PC-9 (cell line): ENCODE measurements at regions not wholly inside any gene's neighbourhood (a gene's known extent, or its start where the extent isn't known, plus 50 kb on each side); places are given as distances from the start of the nearest gene placed in this dataset.
A peak's percentile ranks its signal among the peaks of the same experiment; 100 is the strongest.

Experiments
- BruUV-seq: library from RNA; stranded (reverse); fragments of 400-500 nt; replicated peaks from 2 replicates; lab custom pipeline; 2021; lab: Mats Ljungman, UMichigan
- CTCF ChIA-PET: fragments of 300-600 bp; sonication (Branson Sonifier 250); formaldehyde crosslinking; loops from one replicate; lab custom pipeline; 2022; ENCODE audit warnings: antibody characterized with exemption; lab: Charles Lee
- POLR2A ChIA-PET: fragments of 300-600 bp; sonication (Branson Sonifier 250); formaldehyde crosslinking; loops from one replicate; lab custom pipeline; 2022; ENCODE audit warnings: antibody characterized with exemption; ENCODE audit not compliant: unreplicated experiment; lab: Charles Lee
- DNase-seq, 2 experiments: peaks; one replicate each; pipeline versions ENCODE4 v3.0.0 to v3.0.0-alpha.2; 2015 to 2022; ENCODE audit warnings: mixed read lengths in 1 of 2
- H2AFZ ChIP-seq: fragments of 200-600 bp; sonication (generic); 2 replicates; pipeline ENCODE4 v1.8.1; 2017; ENCODE audit warnings: antibody characterized with exemption
- H3F3A ChIP-seq: fragments of 200-600 bp; sonication (generic); 2 replicates; pipeline ENCODE4 v1.8.1; 2017; ENCODE audit warnings: antibody characterized with exemption, mild to moderate bottlenecking, low read depth; ENCODE audit not compliant: insufficient read depth
- H3K27ac ChIP-seq: fragments of 200-600 bp; sonication (generic); 2 replicates; pipeline ENCODE4 v1.6.1; 2016; ENCODE audit warnings: mixed run types
- H3K27me3 ChIP-seq: fragments of 200-600 bp; sonication (generic); 2 replicates; pipeline ENCODE4 v1.6.1; 2016; ENCODE audit warnings: low read depth, mixed run types; ENCODE audit not compliant: insufficient read depth
- H3K36me3 ChIP-seq: fragments of 200-600 bp; sonication (generic); 2 replicates; pipeline ENCODE4 v1.6.1; 2016; ENCODE audit warnings: low read depth, mixed run types
- H3K4me1 ChIP-seq: fragments of 200-600 bp; sonication (generic); replicated peaks from 2 replicates; pipeline ENCODE4 v1.6.1; 2016; ENCODE audit warnings: mixed run types; ENCODE audit not compliant: insufficient read depth
- H3K4me2 ChIP-seq: fragments of 200-600 bp; sonication (generic); 2 replicates; pipeline ENCODE4 v1.6.1; 2017; ENCODE audit warnings: mixed run types
- H3K4me3 ChIP-seq: fragments of 200-600 bp; sonication (generic); 2 replicates; pipeline ENCODE4 v1.6.1; 2016; ENCODE audit warnings: mixed run types
- H3K79me2 ChIP-seq: fragments of 200-600 bp; sonication (generic); 2 replicates; pipeline ENCODE4 v1.6.1; 2017; ENCODE audit warnings: low read depth, mixed run types
- H3K9me2 ChIP-seq: fragments of 200-600 bp; sonication (generic); 2 replicates; pipeline ENCODE4 v1.8.1; 2017; ENCODE audit warnings: mild to moderate bottlenecking; ENCODE audit not compliant: insufficient read depth
- H3K9me3 ChIP-seq: fragments of 200-600 bp; sonication (generic); 2 replicates; pipeline ENCODE4 v1.8.1; 2016; ENCODE audit warnings: low read depth; ENCODE audit not compliant: insufficient read depth
- H4K20me1 ChIP-seq: fragments of 200-600 bp; sonication (generic); 2 replicates; pipeline ENCODE4 v1.8.1; 2017; ENCODE audit not compliant: insufficient read depth
- CTCF ChIP-seq: fragments of 200-600 bp; sonication (generic); conservative IDR thresholded peaks from 2 replicates; pipeline ENCODE4 v1.6.1; 2017; ENCODE audit warnings: mixed run types, antibody characterized with exemption, mild to moderate bottlenecking, moderate library complexity
- EZH2 ChIP-seq: fragments of 200-600 bp; sonication (generic); IDR thresholded peaks from 2 replicates; pipeline ENCODE4 v1.8.0; 2017; ENCODE audit warnings: antibody characterized with exemption, low read depth
- intact Hi-C: fragments of 100-400 bp; cut with micrococcal nuclease; formaldehyde crosslinking; loops from one replicate; pipeline ENCODE4 v1.10.0; 2022; ENCODE audit not compliant: unreplicated experiment

GRCh38 chr5:93320920-93321445, 260.0 kb downstream of the NR2F1-AS1 start:
- peak in 1 of 2 experiments; percentile 26 for DNase-seq
- no peak overlapping the region for H3K4me3 ChIP-seq
- no peak overlapping the region for H2AFZ ChIP-seq
- H3K4me1 ChIP-seq, result no peaks in the 10 kb centered on the region
- H3K36me3 ChIP-seq, result no peaks in the 10 kb centered on the region
- no peak overlapping the region for H3K27ac ChIP-seq
- H3K79me2 ChIP-seq, result no peaks in the 10 kb centered on the region
- no TSS peak for BruUV-seq
- no peaks in the 10 kb centered on the region for H3K9me2 ChIP-seq
- H3K9me3 ChIP-seq, result no peaks in the 10 kb centered on the region
- H3K27me3 ChIP-seq, result no peaks in the 10 kb centered on the region
- H3F3A ChIP-seq, result no peaks in the 10 kb centered on the region; the same call in 1 of the 2 replicates
- intact Hi-C loops, result no loop called here
- POLR2A ChIA-PET, result no interaction called here
- no peak overlapping the region for H3K4me2 ChIP-seq
- no peaks in the 10 kb centered on the region for H4K20me1 ChIP-seq
- CTCF ChIA-PET, result no interaction called here
- TF ChIP-seq CTCF (no peak), EZH2 (no peak)

GRCh38 chr5:93313672-93314071, 267.3 kb downstream of the NR2F1-AS1 start:
- no TSS peak for BruUV-seq
- H3K36me3 ChIP-seq, result no peaks in the 10 kb centered on the region
- intact Hi-C loops, result no loop called here

GRCh38 chr5:93311881-93312280, 269.1 kb downstream of the NR2F1-AS1 start:
- H3K27me3 ChIP-seq, result no peaks in the 10 kb centered on the region
- no peak overlapping the region for H3K4me3 ChIP-seq
- H3K27ac ChIP-seq, result no peak overlapping the region
- peaks cover 18% of the 10 kb centered on the region for H3K4me1 ChIP-seq
- H3K79me2 ChIP-seq, result no peaks in the 10 kb centered on the region
- H2AFZ ChIP-seq, result no peak overlapping the region
- H3K36me3 ChIP-seq, result no peaks in the 10 kb centered on the region
- peaks cover 3% of the 10 kb centered on the region; the same call in 1 of the 2 replicates for H3K9me3 ChIP-seq
- H3K4me2 ChIP-seq, result no peak overlapping the region
- peaks cover 9% of the 10 kb centered on the region for H3F3A ChIP-seq
- ChIA-PET POLR2A (no interaction called here), CTCF (no interaction called here)
- intact Hi-C loops, result no loop called here
- no TSS peak for BruUV-seq
- no peaks in the 10 kb centered on the region for H4K20me1 ChIP-seq
- TF ChIP-seq CTCF (no peak), EZH2 (no peak)
- no peaks in the 10 kb centered on the region for H3K9me2 ChIP-seq
- DNase-seq, result no peak

More at GRCh38 chr5:93313672-93314071, 267.3 kb downstream of the NR2F1-AS1 start:
- TF ChIP-seq CTCF, result no peak
- TF ChIP-seq EZH2, result no peak
- H3K27me3 ChIP-seq, result no peaks in the 10 kb centered on the region
- H2AFZ ChIP-seq, result no peak overlapping the region
- H3F3A ChIP-seq, result no peaks in the 10 kb centered on the region
- POLR2A ChIA-PET, result no interaction called here
- H4K20me1 ChIP-seq, result no peaks in the 10 kb centered on the region
- CTCF ChIA-PET, result no interaction called here
- H3K4me1 ChIP-seq, result no peaks in the 10 kb centered on the region; the same call in 1 of the 2 replicates
- H3K9me2 ChIP-seq, result no peaks in the 10 kb centered on the region
- no peak overlapping the region for H3K27ac ChIP-seq
- DNase-seq, result no peak
- H3K4me2 ChIP-seq, result no peak overlapping the region
- no peak overlapping the region for H3K4me3 ChIP-seq
- peaks cover 3% of the 10 kb centered on the region; the same call in 1 of the 2 replicates for H3K9me3 ChIP-seq
- no peaks in the 10 kb centered on the region for H3K79me2 ChIP-seq
